ENCODE measurements at regions not wholly inside any gene's neighbourhood (a gene's known extent, or its start where the extent isn't known, plus 50 kb on each side); places are given as distances from the start of the nearest gene placed in this dataset.
A peak's percentile ranks its signal among the peaks of the same experiment; 100 is the strongest.

GRCh38 chr20:12345978-12346377 is 428.3 kb downstream of the BTBD3 start:
- TF ChIP-seq POLR2A (IDR thresholded peaks at IDR 0.05), result no peak
- TF ChIP-seq CTCF (IDR thresholded peaks at IDR 0.05), result no peak
- no peaks in the 10 kb centered on the region for H3K27me3 ChIP-seq
- H3K4me1 ChIP-seq, result no peaks in the 10 kb centered on the region
- DNase-seq, result no peak
- H3K4me3 ChIP-seq, result no peak overlapping the region
- H3K9me3 ChIP-seq, result no peaks in the 10 kb centered on the region
- H3K36me3 ChIP-seq, result no peaks in the 10 kb centered on the region
- H3K27ac ChIP-seq, result no peak overlapping the region

DNA sequence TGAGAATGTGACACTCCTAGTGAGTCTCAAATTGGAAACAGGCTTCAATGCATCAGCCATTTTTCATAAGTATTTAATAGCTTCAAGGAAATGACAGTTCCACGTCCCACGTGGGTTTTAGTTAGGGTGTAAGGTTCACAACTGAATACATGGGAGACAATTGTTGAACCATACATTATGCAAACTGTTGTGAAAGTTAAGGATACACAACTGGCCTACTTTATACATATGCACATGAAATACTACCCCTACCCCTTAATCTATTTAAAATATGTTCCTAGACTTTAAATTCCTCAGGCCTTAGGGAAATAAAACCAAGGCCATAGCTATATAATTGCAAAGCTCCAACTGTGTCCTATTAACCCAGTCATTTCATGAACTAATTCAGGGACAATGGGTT is 436.1 kb downstream of the BTBD3 start:
- no peak for TF ChIP-seq POLR2A (IDR thresholded peaks at IDR 0.05)
- no peak for TF ChIP-seq CTCF (IDR thresholded peaks at IDR 0.05)
- Histone ChIP-seq H3K27ac (no peak overlapping the region), H3K4me3 (no peak overlapping the region), H3K9me3 (peaks cover 0 to 2% (median 0%) of the 10 kb centered on the region in 4 donors), H3K4me1 (no peaks in the 10 kb centered on the region), H3K36me3 (no peaks in the 10 kb centered on the region), H3K27me3 (no peaks in the 10 kb centered on the region)
- no peak for DNase-seq

GRCh38 chr20:12354725-12355124 is 437.0 kb downstream of the BTBD3 start:
- no peak for DNase-seq
- H3K36me3 ChIP-seq, result no peaks in the 10 kb centered on the region
- H3K27ac ChIP-seq, result no peak overlapping the region
- peaks cover 0 to 2% (median 0%) of the 10 kb centered on the region in 4 donors for H3K9me3 ChIP-seq
- H3K4me1 ChIP-seq, result no peaks in the 10 kb centered on the region
- H3K4me3 ChIP-seq, result no peak overlapping the region
- TF ChIP-seq POLR2A (IDR thresholded peaks at IDR 0.05), result no peak
- no peak for TF ChIP-seq CTCF (IDR thresholded peaks at IDR 0.05)
- H3K27me3 ChIP-seq, result no peaks in the 10 kb centered on the region

DNA sequence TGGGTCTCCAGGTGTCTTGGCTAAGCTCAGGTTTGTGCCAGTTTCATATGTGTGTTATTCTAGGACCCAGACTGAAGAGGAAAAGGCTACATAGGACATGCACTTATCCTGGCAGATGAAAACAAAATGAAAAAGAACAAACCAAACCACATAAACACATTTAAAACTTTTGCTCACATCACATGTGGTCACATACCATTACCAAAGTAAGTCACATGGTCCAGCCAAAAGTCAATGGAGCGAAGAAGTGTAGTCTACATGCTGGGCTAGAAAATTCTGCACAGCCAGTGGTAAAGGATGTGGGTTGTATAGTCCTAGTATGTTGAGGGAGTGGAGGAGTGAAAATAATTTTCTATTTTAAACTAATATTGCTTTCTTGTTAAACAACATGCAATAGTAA is 437.5 kb downstream of the BTBD3 start:
- Histone ChIP-seq H3K9me3 (peaks cover 0 to 2% (median 0%) of the 10 kb centered on the region in 4 donors), H3K4me3 (no peak overlapping the region), H3K36me3 (no peaks in the 10 kb centered on the region), H3K27me3 (no peaks in the 10 kb centered on the region), H3K27ac (no peak overlapping the region), H3K4me1 (no peaks in the 10 kb centered on the region)
- TF ChIP-seq POLR2A (IDR thresholded peaks at IDR 0.05) (no peak), CTCF (IDR thresholded peaks at IDR 0.05) (no peak)
- no peak for DNase-seq

GRCh38 chr20:12358006-12358654 is 440.4 kb downstream of the BTBD3 start:
- no peak for DNase-seq
- Histone ChIP-seq H3K4me1 (no peaks in the 10 kb centered on the region), H3K27ac (no peak overlapping the region), H3K4me3 (no peak overlapping the region), H3K36me3 (no peaks in the 10 kb centered on the region), H3K9me3 (peaks cover 0 to 2% (median 0%) of the 10 kb centered on the region in 4 donors), H3K27me3 (no peaks in the 10 kb centered on the region)
- TF ChIP-seq POLR2A (IDR thresholded peaks at IDR 0.05) (no peak), CTCF (IDR thresholded peaks at IDR 0.05) (peak in 1 of 6 experiments; percentile 25)

DNA sequence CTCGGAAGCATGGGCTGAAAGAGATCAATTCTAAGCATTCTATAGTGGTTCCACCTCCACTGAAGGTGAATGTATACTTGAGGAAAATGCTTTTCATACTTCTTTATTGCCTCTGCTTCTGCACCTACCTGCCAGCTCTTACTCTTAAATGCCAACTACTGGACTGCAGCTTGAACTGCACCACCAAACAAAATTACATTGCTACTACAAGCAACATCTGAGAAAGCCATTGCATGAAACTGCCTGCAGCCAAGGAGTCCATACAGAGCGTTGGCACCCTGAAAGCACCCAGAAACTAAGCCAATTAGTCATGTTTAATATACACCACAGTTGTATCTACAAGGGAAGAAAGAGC is 440.9 kb downstream of the BTBD3 start:
- H3K4me1 ChIP-seq, result no peaks in the 10 kb centered on the region
- DNase-seq, result no peak
- no peaks in the 10 kb centered on the region for H3K36me3 ChIP-seq
- H3K27ac ChIP-seq, result no peak overlapping the region
- no peak overlapping the region for H3K4me3 ChIP-seq
- TF ChIP-seq POLR2A (IDR thresholded peaks at IDR 0.05), result no peak
- TF ChIP-seq CTCF (IDR thresholded peaks at IDR 0.05), result no peak
- H3K27me3 ChIP-seq, result no peaks in the 10 kb centered on the region
- H3K9me3 ChIP-seq, result peaks cover 0 to 2% (median 0%) of the 10 kb centered on the region in 4 donors
